Breast epithelium (tissue), 3 donors: ENCODE measurements at regions not wholly inside any gene's neighbourhood (a gene's known extent, or its start where the extent isn't known, plus 50 kb on each side); places are given as distances from the start of the nearest gene placed in this dataset.
"Not testable (repeated sequence)": the region's sequence is repeated elsewhere in the genome, so short reads cannot be mapped to it uniquely, and the experiment has no call there.

Experiments used
- CTCF ChIP-seq, 3 donors: fragments of 450-650 bp; IDR thresholded peaks; one replicate each; pipeline ENCODE4 v1.5.1; 2016 to 2017; ENCODE audit warnings: antibody characterized with exemption in 3 of 3, mild to moderate bottlenecking in 3 of 3, moderate library complexity in 3 of 3
- POLR2AphosphoS5 ChIP-seq, 3 donors: sonication (generic); formaldehyde crosslinking; IDR thresholded peaks; one replicate each; pipeline ENCODE4 v1.6.1; 2017; ENCODE audit warnings: antibody characterized with exemption in 3 of 3

GRCh38 chr12:46581990-46582389, 209.4 kb upstream of the SLC38A2 start:
- TF ChIP-seq CTCF, POLR2AphosphoS5 (IDR thresholded peaks at IDR 0.05): not testable (repeated sequence)
